Karpas-422 (cell line): ENCODE measurements at regions not wholly inside any gene's neighbourhood (a gene's known extent, or its start where the extent isn't known, plus 50 kb on each side); places are given as distances from the start of the nearest gene placed in this dataset.

Experiments
- DNase-seq: peaks from one replicate; pipeline ENCODE4 v3.0.0-alpha.2; 2015
- H2AFZ ChIP-seq: fragments of 200-600 bp; sonication (generic); 2 replicates; pipeline ENCODE4 v1.6.1; 2014; ENCODE audit warnings: antibody characterized with exemption, low read length, mixed read lengths
- H3K27ac ChIP-seq: fragments of 200-600 bp; sonication (generic); 2 replicates; pipeline ENCODE4 v1.5.1; 2014; ENCODE audit warnings: mild to moderate bottlenecking, low read length, moderate library complexity
- H3K27me3 ChIP-seq: fragments of 200-600 bp; sonication (generic); 2 replicates; pipeline ENCODE4 v1.6.1; 2014; ENCODE audit warnings: low read length, mixed read lengths
- H3K36me3 ChIP-seq: fragments of 200-600 bp; sonication (generic); 2 replicates; pipeline ENCODE4 v1.6.1; 2014; ENCODE audit warnings: low read length, mixed read lengths; ENCODE audit not compliant: insufficient read depth
- H3K4me1 ChIP-seq: fragments of 200-600 bp; sonication (generic); 2 replicates; pipeline ENCODE4 v1.6.1; 2014; ENCODE audit warnings: mild to moderate bottlenecking, low read length, mixed read lengths
- H3K4me2 ChIP-seq: fragments of 200-600 bp; sonication (generic); 2 replicates; pipeline ENCODE4 v1.6.1; 2014; ENCODE audit warnings: low read length, low read depth, mild to moderate bottlenecking; ENCODE audit not compliant: poor library complexity, severe bottlenecking
- H3K4me3 ChIP-seq: fragments of 200-600 bp; sonication (generic); 2 replicates; pipeline ENCODE4 v1.5.1; 2014; ENCODE audit warnings: mild to moderate bottlenecking, antibody characterized with exemption, low read length, mixed read lengths
- H3K79me2 ChIP-seq: fragments of 200-600 bp; sonication (generic); 2 replicates; pipeline ENCODE4 v1.6.1; 2014; ENCODE audit warnings: mild to moderate bottlenecking, low read length, mixed read lengths
- H3K9ac ChIP-seq: fragments of 200-600 bp; sonication (generic); 2 replicates; pipeline ENCODE4 v1.6.0; 2014; ENCODE audit warnings: low read length
- H3K9me2 ChIP-seq: fragments of 200-600 bp; sonication (generic), shearing (Covaris generic); replicated peaks from 2 replicates; pipeline ENCODE4 v1.6.0; 2014; ENCODE audit warnings: mild to moderate bottlenecking, low read length, moderate library complexity; ENCODE audit not compliant: insufficient read depth
- H3K9me3 ChIP-seq: fragments of 300-700, 200-600 bp; sonication (generic); 2 replicates; pipeline ENCODE4 v1.6.1; 2014; ENCODE audit warnings: low read length, mixed read lengths
- H4K20me1 ChIP-seq: fragments of 200-600 bp; sonication (generic); 2 replicates; pipeline ENCODE4 v1.6.1; 2014; ENCODE audit warnings: mild to moderate bottlenecking, antibody characterized with exemption, low read length, low read depth; ENCODE audit not compliant: insufficient read depth

GRCh38 chr5:96253140-96253539 lies 179.9 kb downstream of the PCSK1 start:
- H3K9me2 ChIP-seq, result no peaks in the 10 kb centered on the region
- H3K9ac ChIP-seq, result no peak overlapping the region
- H3K4me1 ChIP-seq, result 0 out of 2 replicates have a peak, but pooled peaks cover 3% of the 10 kb centered on the region
- no peak overlapping the region for H3K27ac ChIP-seq
- no peaks in the 10 kb centered on the region for H4K20me1 ChIP-seq
- DNase-seq, result no peak
- H3K79me2 ChIP-seq, result no peaks in the 10 kb centered on the region
- H3K4me3 ChIP-seq, result no peak overlapping the region
- no peaks in the 10 kb centered on the region for H3K27me3 ChIP-seq
- no peaks in the 10 kb centered on the region for H3K36me3 ChIP-seq
- no peak overlapping the region for H2AFZ ChIP-seq
- no peaks in the 10 kb centered on the region for H3K9me3 ChIP-seq
- no peak overlapping the region for H3K4me2 ChIP-seq

GRCh38 chr5:96252596-96252995 lies 180.5 kb downstream of the PCSK1 start:
- H3K27ac ChIP-seq, result no peak overlapping the region
- H3K9me3 ChIP-seq, result no peaks in the 10 kb centered on the region
- H3K79me2 ChIP-seq, result no peaks in the 10 kb centered on the region
- no peaks in the 10 kb centered on the region for H3K36me3 ChIP-seq
- DNase-seq, result no peak
- no peaks in the 10 kb centered on the region for H3K27me3 ChIP-seq
- H3K9me2 ChIP-seq, result no peaks in the 10 kb centered on the region
- H3K4me1 ChIP-seq, result 0 out of 2 replicates have a peak, but pooled peaks cover 3% of the 10 kb centered on the region
- no peaks in the 10 kb centered on the region for H4K20me1 ChIP-seq
- H3K9ac ChIP-seq, result no peak overlapping the region
- H2AFZ ChIP-seq, result no peak overlapping the region
- no peak overlapping the region for H3K4me3 ChIP-seq
- no peak overlapping the region for H3K4me2 ChIP-seq

GRCh38 chr5:96250782-96251181 lies 182.3 kb downstream of the PCSK1 start:
- H3K36me3 ChIP-seq, result no peaks in the 10 kb centered on the region
- no peaks in the 10 kb centered on the region for H3K9me2 ChIP-seq
- no peaks in the 10 kb centered on the region for H3K4me1 ChIP-seq
- H3K4me2 ChIP-seq, result no peak overlapping the region
- H3K9ac ChIP-seq, result no peak overlapping the region
- DNase-seq, result no peak
- H3K27me3 ChIP-seq, result no peaks in the 10 kb centered on the region
- no peaks in the 10 kb centered on the region for H4K20me1 ChIP-seq
- no peaks in the 10 kb centered on the region for H3K79me2 ChIP-seq
- H3K27ac ChIP-seq, result no peak overlapping the region
- no peak overlapping the region for H2AFZ ChIP-seq
- no peaks in the 10 kb centered on the region for H3K9me3 ChIP-seq
- H3K4me3 ChIP-seq, result no peak overlapping the region

GRCh38 chr5:96248131-96248530 lies 184.9 kb downstream of the PCSK1 start:
- H2AFZ ChIP-seq, result no peak overlapping the region
- no peak overlapping the region for H3K4me3 ChIP-seq
- no peaks in the 10 kb centered on the region for H3K79me2 ChIP-seq
- H3K4me1 ChIP-seq, result no peaks in the 10 kb centered on the region
- no peak for DNase-seq
- H3K9me3 ChIP-seq, result no peaks in the 10 kb centered on the region
- H3K36me3 ChIP-seq, result no peaks in the 10 kb centered on the region
- H3K4me2 ChIP-seq, result no peak overlapping the region
- H3K27me3 ChIP-seq, result no peaks in the 10 kb centered on the region
- no peak overlapping the region for H3K9ac ChIP-seq
- H4K20me1 ChIP-seq, result no peaks in the 10 kb centered on the region
- no peak overlapping the region for H3K27ac ChIP-seq
- no peaks in the 10 kb centered on the region for H3K9me2 ChIP-seq

- H3K4me1 ChIP-seq, result no peaks in the 10 kb centered on the region
- H3K4me3 ChIP-seq, result no peak overlapping the region
- H3K36me3 ChIP-seq, result no peaks in the 10 kb centered on the region
- no peaks in the 10 kb centered on the region for H3K9me3 ChIP-seq
- DNase-seq, result no peak
- H3K9me2 ChIP-seq, result no peaks in the 10 kb centered on the region
- H2AFZ ChIP-seq, result no peak overlapping the region
- no peaks in the 10 kb centered on the region for H4K20me1 ChIP-seq
- no peak overlapping the region for H3K9ac ChIP-seq
- H3K79me2 ChIP-seq, result no peaks in the 10 kb centered on the region
- H3K27ac ChIP-seq, result no peak overlapping the region
- no peak overlapping the region for H3K4me2 ChIP-seq
- H3K27me3 ChIP-seq, result no peaks in the 10 kb centered on the region
These were observed 185.3 kb downstream of the PCSK1 start for GRCh38 chr5:96247708-96248107.

- Histone ChIP-seq H3K4me1 (no peaks in the 10 kb centered on the region), H3K9me2 (no peaks in the 10 kb centered on the region), H2AFZ (no peak overlapping the region), H3K36me3 (no peaks in the 10 kb centered on the region), H3K79me2 (no peaks in the 10 kb centered on the region), H3K9me3 (no peaks in the 10 kb centered on the region), H3K4me3 (no peak overlapping the region), H3K27me3 (no peaks in the 10 kb centered on the region), H3K9ac (no peak overlapping the region), H3K27ac (no peak overlapping the region), H4K20me1 (no peaks in the 10 kb centered on the region), H3K4me2 (no peak overlapping the region)
- DNase-seq, result no peak
These were observed 185.8 kb downstream of the PCSK1 start for GRCh38 chr5:96247097-96247701.

GRCh38 chr5:96245140-96246091 lies 187.6 kb downstream of the PCSK1 start:
- Histone ChIP-seq H3K27ac (no peak overlapping the region), H3K4me2 (no peak overlapping the region), H2AFZ (no peak overlapping the region), H3K9me3 (no peaks in the 10 kb centered on the region), H3K9me2 (no peaks in the 10 kb centered on the region), H3K4me1 (no peaks in the 10 kb centered on the region), H3K27me3 (no peaks in the 10 kb centered on the region), H3K79me2 (no peaks in the 10 kb centered on the region), H3K36me3 (no peaks in the 10 kb centered on the region), H4K20me1 (no peaks in the 10 kb centered on the region), H3K4me3 (no peak overlapping the region), H3K9ac (no peak overlapping the region)
- DNase-seq, result no peak

- Histone ChIP-seq H3K9me3 (no peaks in the 10 kb centered on the region), H3K4me3 (no peak overlapping the region), H3K9ac (no peak overlapping the region), H2AFZ (no peak overlapping the region), H3K9me2 (no peaks in the 10 kb centered on the region), H3K4me1 (no peaks in the 10 kb centered on the region), H3K79me2 (no peaks in the 10 kb centered on the region), H3K27ac (no peak overlapping the region), H3K4me2 (no peak overlapping the region), H3K36me3 (no peaks in the 10 kb centered on the region), H3K27me3 (no peaks in the 10 kb centered on the region), H4K20me1 (no peaks in the 10 kb centered on the region)
- DNase-seq, result no peak
These were observed 188.4 kb downstream of the PCSK1 start for GRCh38 chr5:96244696-96245095.
